K562 (cell line): ENCODE measurements at regions not wholly inside any gene's neighbourhood (a gene's known extent, or its start where the extent isn't known, plus 50 kb on each side); places are given as distances from the start of the nearest gene placed in this dataset.

Experiments used
- CHD2 ChIP-seq: IDR thresholded peaks from 2 replicates; pipeline ENCODE4 v1.6.1; 2011; ENCODE audit warnings: low read depth, low read length
- HMG20A ChIP-seq: fragments of 450-650 bp; formaldehyde crosslinking; conservative IDR thresholded peaks from 2 replicates; pipeline ENCODE4 v1.4.0; 2020; ENCODE audit warnings: mild to moderate bottlenecking, mixed read lengths
- MAX ChIP-seq: sonication (generic); formaldehyde crosslinking; IDR thresholded peaks from 2 replicates; pipeline ENCODE4 v1.9.0; 2022; ENCODE audit warnings: mild to moderate bottlenecking, missing genetic modification reagents
- MECOM ChIP-seq: fragments of 250-450 bp; sonication (Bioruptor Pico); IDR thresholded peaks from 2 replicates; pipeline ENCODE4 v1.8.0; 2022; ENCODE audit warnings: inconsistent platforms
- POLR2AphosphoS5 ChIP-seq: IDR thresholded peaks from 2 replicates; pipeline ENCODE4 v1.6.1; 2011; ENCODE audit warnings: mild to moderate bottlenecking, low read depth, low read length, moderate library complexity; ENCODE audit not compliant: control insufficient read depth, insufficient read depth
- SP1 ChIP-seq: sonication (generic); formaldehyde crosslinking; IDR thresholded peaks from 2 replicates; pipeline ENCODE4 v1.8.1; 2022; ENCODE audit warnings: mild to moderate bottlenecking, missing genetic modification reagents
- TAF1 ChIP-seq: IDR thresholded peaks from 2 replicates; pipeline ENCODE4 v1.6.1; 2011; ENCODE audit warnings: mild to moderate bottlenecking, low read length, moderate library complexity; ENCODE audit not compliant: insufficient read depth, control insufficient read depth, severe bottlenecking; ENCODE audit errors: extremely low read depth
- ZNF586 ChIP-seq: fragments of 450-650 bp; formaldehyde crosslinking; conservative IDR thresholded peaks from 2 replicates; pipeline ENCODE4 v1.4.0; 2020; ENCODE audit warnings: mild to moderate bottlenecking, moderate library complexity

- TF ChIP-seq MAX (CRISPR knock-in tag) (no peak), HMG20A (CRISPR knock-in tag) (no peak), POLR2AphosphoS5 (no peak), MECOM (CRISPR knock-in tag) (no peak), SP1 (CRISPR knock-in tag) (no peak), TAF1 (no peak), CHD2 (no peak), ZNF586 (no peak)
These were observed 312.1 kb upstream of the TGFBR2 start for GRCh38 chr3:30294241-30294667.
